GM23338 (cell line): ENCODE measurements at regions not wholly inside any gene's neighbourhood (a gene's known extent, or its start where the extent isn't known, plus 50 kb on each side); places are given as distances from the start of the nearest gene placed in this dataset.

ENCODE experiments used
- ATAC-seq: fragments of 200-7000 bp; cut with Tn5 transposase; 3 replicates; pipeline ENCODE4 v1.9.1; 2020
- DNase-seq: peaks from one replicate; pipeline ENCODE4 v3.0.0-alpha.2; 2015; ENCODE audit warnings: low spot score
- H2AFZ ChIP-seq: fragments of 200-600 bp; sonication (generic); 2 replicates; pipeline ENCODE4 v1.8.0; 2016; ENCODE audit warnings: antibody characterized with exemption, mild to moderate bottlenecking, moderate library complexity
- H3F3A ChIP-seq: fragments of 200-600 bp; sonication (generic); replicated peaks from 2 replicates; pipeline ENCODE4 v1.8.0; 2017; ENCODE audit warnings: antibody characterized with exemption, mixed run types, low read depth
- H3K27ac ChIP-seq: fragments of 200-600 bp; sonication (generic); 2 replicates; pipeline ENCODE4 v1.6.1; 2016; ENCODE audit warnings: low read depth
- H3K27me3 ChIP-seq: fragments of 200-600 bp; sonication (generic); 2 replicates; pipeline ENCODE4 v1.8.0; 2016; ENCODE audit warnings: mild to moderate bottlenecking, mixed run types, moderate library complexity; ENCODE audit not compliant: insufficient read depth
- H3K36me3 ChIP-seq: fragments of 200-600 bp; sonication (generic); 2 replicates; pipeline ENCODE4 v1.8.0; 2016; ENCODE audit warnings: mild to moderate bottlenecking; ENCODE audit not compliant: insufficient read depth
- H3K4me1 ChIP-seq: fragments of 200-600 bp; sonication (generic); 2 replicates; pipeline ENCODE4 v1.8.0; 2016; ENCODE audit warnings: mild to moderate bottlenecking, moderate library complexity; ENCODE audit not compliant: insufficient read depth
- H3K4me2 ChIP-seq: fragments of 200-600 bp; sonication (generic); 2 replicates; pipeline ENCODE4 v1.7.1; 2017; ENCODE audit warnings: mixed run types
- H3K4me3 ChIP-seq: fragments of 200-600 bp; sonication (generic); 2 replicates; pipeline ENCODE4 v1.6.1; 2016; ENCODE audit warnings: mixed run types
- H3K79me2 ChIP-seq: fragments of 200-600 bp; sonication (generic); replicated peaks from 2 replicates; pipeline ENCODE4 v1.8.0; 2017; ENCODE audit warnings: mild to moderate bottlenecking; ENCODE audit not compliant: insufficient read depth
- H3K9me2 ChIP-seq: fragments of 200-600 bp; sonication (generic); 2 replicates; pipeline ENCODE4 v1.8.0; 2017; ENCODE audit not compliant: insufficient read depth
- H4K20me1 ChIP-seq: fragments of 200-600 bp; sonication (generic); replicated peaks from 2 replicates; pipeline ENCODE4 v1.8.0; 2017; ENCODE audit warnings: mild to moderate bottlenecking; ENCODE audit not compliant: insufficient read depth
- H3K27ac Mint-ChIP-seq: 2 replicates; pipeline ENCODE4 v1.8.0; 2020; ENCODE audit warnings: inconsistent platforms, mild to moderate bottlenecking, moderate library complexity, mixed read lengths
- H3K27me3 Mint-ChIP-seq: 3 replicates; pipeline ENCODE4 v1.8.0; 2022; ENCODE audit warnings: low read depth, mild to moderate bottlenecking, moderate library complexity, mixed read lengths, inconsistent platforms; ENCODE audit not compliant: insufficient read depth, poor library complexity
- H3K36me3 Mint-ChIP-seq: 3 replicates; pipeline ENCODE4 v1.8.0; 2021; ENCODE audit warnings: low read depth, mild to moderate bottlenecking, inconsistent platforms, moderate library complexity, mixed read lengths
- H3K4me1 Mint-ChIP-seq: 3 replicates; pipeline ENCODE4 v1.8.0; 2020; ENCODE audit warnings: mild to moderate bottlenecking, inconsistent platforms, mixed read lengths
- H3K4me3 Mint-ChIP-seq: 3 replicates; pipeline ENCODE4 v1.8.0; 2021; ENCODE audit warnings: moderate library complexity, mild to moderate bottlenecking, inconsistent platforms, mixed read lengths
- H3K9me3 Mint-ChIP-seq: 3 replicates; pipeline ENCODE4 v1.8.0; 2020; ENCODE audit warnings: moderate library complexity, mild to moderate bottlenecking, inconsistent platforms, mixed read lengths
- CREB1 ChIP-seq: fragments of 250-450 bp; sonication (Bioruptor Pico); IDR thresholded peaks from 2 replicates; pipeline ENCODE4 v1.5.0; 2020; ENCODE audit warnings: low read depth, mild to moderate bottlenecking, moderate library complexity
- ETS1 ChIP-seq: IDR thresholded peaks from 2 replicates; pipeline ENCODE4 v1.6.1; 2016; ENCODE audit warnings: antibody characterized with exemption
- EZH2 ChIP-seq: fragments of 200-600 bp; sonication (generic); IDR thresholded peaks from one replicate; pipeline ENCODE4 v1.8.0; 2017; ENCODE audit warnings: antibody characterized with exemption, mild to moderate bottlenecking, low read depth; ENCODE audit not compliant: unreplicated experiment
- POLR2AphosphoS5 ChIP-seq: IDR thresholded peaks from 2 replicates; pipeline ENCODE4 v1.6.1; 2016; ENCODE audit warnings: antibody characterized with exemption, low read depth
- REST ChIP-seq: IDR thresholded peaks from one replicate; pipeline ENCODE4 v1.6.1; 2018; ENCODE audit warnings: antibody characterized with exemption; ENCODE audit not compliant: unreplicated experiment
- STAT1 ChIP-seq: IDR thresholded peaks from one replicate; pipeline ENCODE4 v1.6.1; 2016; ENCODE audit warnings: antibody characterized with exemption; ENCODE audit not compliant: unreplicated experiment
- ZNF114 ChIP-seq: fragments of 250-450 bp; sonication (Bioruptor Pico); IDR thresholded peaks from 2 replicates; pipeline ENCODE4 v1.5.0; 2020; ENCODE audit warnings: mild to moderate bottlenecking, moderate library complexity
- ZNF462 ChIP-seq: fragments of 250-450 bp; sonication (Bioruptor Pico); IDR thresholded peaks from 2 replicates; pipeline ENCODE4 v1.5.0; 2020; ENCODE audit warnings: mild to moderate bottlenecking, moderate library complexity

- TF ChIP-seq ZNF462 (CRISPR knock-in tag), result no peak
These were observed 319.0 kb upstream of the INTU start (continued) for GRCh38 chr4:127313767-127314166.

GRCh38 chr4:127327491-127327890 is 305.3 kb upstream of the INTU start:
- Histone ChIP-seq H3K4me1 (no peaks in the 10 kb centered on the region), H3K36me3 (peaks cover 13% of the 10 kb centered on the region), H2AFZ (no peak overlapping the region), H3K4me2 (no peak overlapping the region), H3K9me2 (peaks cover 15% of the 10 kb centered on the region; the same call in 1 of the 2 replicates), H3K27me3 (no peaks in the 10 kb centered on the region), H3K79me2 (no peaks in the 10 kb centered on the region), H3K4me3 (no peak overlapping the region), H4K20me1 (no peaks in the 10 kb centered on the region), H3K27ac (no peak overlapping the region), H3F3A (no peaks in the 10 kb centered on the region)
- ATAC-seq (no peak), DNase-seq (no peak)
- Mint-ChIP-seq H3K4me1 (no peaks in the 10 kb centered on the region), H3K9me3 (peaks cover 31% of the 10 kb centered on the region), H3K4me3 (no peak overlapping the region), H3K36me3 (peaks cover 21% of the 10 kb centered on the region), H3K27me3 (no peaks in the 10 kb centered on the region), H3K27ac (no peak overlapping the region)
- TF ChIP-seq POLR2AphosphoS5, result no peak
- TF ChIP-seq STAT1, result no peak
- no peak for TF ChIP-seq CREB1 (CRISPR knock-in tag)
- TF ChIP-seq REST, result no peak
- no peak for TF ChIP-seq ZNF114 (CRISPR knock-in tag)
- TF ChIP-seq EZH2, result no peak
- TF ChIP-seq ETS1, result no peak
